H9 (cell line): ENCODE measurements at regions not wholly inside any gene's neighbourhood (a gene's known extent, or its start where the extent isn't known, plus 50 kb on each side); places are given as distances from the start of the nearest gene placed in this dataset.

Source experiments
- DNase-seq: peaks from one replicate; pipeline ENCODE4 v3.0.0-alpha.2; 2017
- H2AFZ ChIP-seq: one replicate; pipeline ENCODE4 v1.6.1; 2013; ENCODE audit warnings: mild to moderate bottlenecking, low read length, control low read depth, moderate library complexity
- H2AK5ac ChIP-seq: 2 replicates; pipeline ENCODE4 v1.6.1; 2013; ENCODE audit warnings: low read length, control low read depth, mixed read lengths; ENCODE audit not compliant: insufficient read length
- H2BK120ac ChIP-seq: one replicate; pipeline ENCODE4 v1.6.1; 2013; ENCODE audit warnings: low read depth, mild to moderate bottlenecking, low read length, control low read depth, inconsistent platforms; ENCODE audit not compliant: poor library complexity, severe bottlenecking
- H2BK12ac ChIP-seq: 2 replicates; pipeline ENCODE4 v1.6.1; 2013; ENCODE audit warnings: low read length, control low read depth, mixed read lengths, low read depth; ENCODE audit not compliant: insufficient read length
- H2BK15ac ChIP-seq: 2 replicates; pipeline ENCODE4 v1.6.1; 2013; ENCODE audit warnings: low read depth, low read length, control low read depth
- H2BK20ac ChIP-seq: one replicate; pipeline ENCODE4 v1.6.1; 2013; ENCODE audit warnings: low read depth, mild to moderate bottlenecking, low read length, control low read depth, inconsistent platforms; ENCODE audit not compliant: poor library complexity, severe bottlenecking
- H2BK5ac ChIP-seq: 2 replicates; pipeline ENCODE4 v1.6.1; 2013; ENCODE audit warnings: low read length, control low read depth, mixed read lengths; ENCODE audit not compliant: insufficient read length
- H3K14ac ChIP-seq: 2 replicates; pipeline ENCODE4 v1.6.1; 2013; ENCODE audit warnings: low read length, control low read depth; ENCODE audit not compliant: insufficient read depth
- H3K18ac ChIP-seq: 2 replicates; pipeline ENCODE4 v1.6.1; 2013; ENCODE audit warnings: low read depth, mild to moderate bottlenecking, mixed read lengths, low read length, control low read depth; ENCODE audit not compliant: insufficient read length
- H3K23ac ChIP-seq: 2 replicates; pipeline ENCODE4 v1.6.1; 2013; ENCODE audit warnings: low read length, control low read depth, mixed read lengths, low read depth; ENCODE audit not compliant: insufficient read length
- H3K23me2 ChIP-seq: 2 replicates; pipeline ENCODE4 v1.6.1; 2013; ENCODE audit warnings: low read depth, mild to moderate bottlenecking, mixed read lengths, low read length, control low read depth; ENCODE audit not compliant: insufficient read length, poor library complexity, severe bottlenecking
- H3K27ac ChIP-seq: 2 replicates; pipeline ENCODE4 v1.5.1; 2013; ENCODE audit warnings: low read length, control low read depth, mixed read lengths, low read depth; ENCODE audit not compliant: insufficient read length
- H3K27me3 ChIP-seq: 2 replicates; pipeline ENCODE4 v1.6.1; 2013; ENCODE audit warnings: low read length, control low read depth, inconsistent platforms; ENCODE audit not compliant: insufficient read depth
- H3K4ac ChIP-seq: 2 replicates; pipeline ENCODE4 v1.6.1; 2013; ENCODE audit warnings: low read depth, mild to moderate bottlenecking, control low read depth, inconsistent platforms, low read length, moderate library complexity
- H3K4me1 ChIP-seq: 2 replicates; pipeline ENCODE4 v1.6.1; 2013; ENCODE audit warnings: low read length, control low read depth, inconsistent platforms; ENCODE audit not compliant: insufficient read depth
- H3K4me2 ChIP-seq: 2 replicates; pipeline ENCODE4 v1.6.1; 2013; ENCODE audit warnings: low read length, control low read depth, mixed read lengths; ENCODE audit not compliant: insufficient read length, insufficient read depth
- H3K56ac ChIP-seq: 2 replicates; pipeline ENCODE4 v1.6.1; 2013; ENCODE audit warnings: low read depth, mild to moderate bottlenecking, mixed read lengths, low read length, control low read depth; ENCODE audit not compliant: insufficient read length
- H3K79me1 ChIP-seq: 2 replicates; pipeline ENCODE4 v1.6.1; 2013; ENCODE audit warnings: low read depth, mild to moderate bottlenecking, moderate library complexity, low read length, control low read depth, inconsistent platforms; ENCODE audit not compliant: insufficient read depth, poor library complexity, severe bottlenecking
- H3K79me2 ChIP-seq: 2 replicates; pipeline ENCODE4 v1.6.1; 2013; ENCODE audit warnings: low read length, control low read depth, inconsistent platforms; ENCODE audit not compliant: insufficient read depth
- H3K9ac ChIP-seq: 2 replicates; pipeline ENCODE4 v1.6.1; 2013; ENCODE audit warnings: low read length, control low read depth, mixed read lengths; ENCODE audit not compliant: insufficient read length; ENCODE audit errors: extremely low read depth
- H3K9me3 ChIP-seq: one replicate; pipeline ENCODE4 v1.6.1; 2013; ENCODE audit warnings: low read depth, low read length, inconsistent platforms; ENCODE audit not compliant: control insufficient read depth
- H3T11ph ChIP-seq: one replicate; pipeline ENCODE4 v1.6.1; 2013; ENCODE audit warnings: mild to moderate bottlenecking, low read length, control low read depth, inconsistent platforms
- H4K20me1 ChIP-seq: one replicate; pipeline ENCODE4 v1.6.1; 2013; ENCODE audit not compliant: control insufficient read depth, insufficient read length, insufficient read depth
- H4K5ac ChIP-seq: 2 replicates; pipeline ENCODE4 v1.6.1; 2013; ENCODE audit warnings: low read depth, mild to moderate bottlenecking, mixed read lengths, low read length, control low read depth; ENCODE audit not compliant: insufficient read length
- H4K8ac ChIP-seq: replicated peaks from 2 replicates; pipeline ENCODE4 v1.6.1; 2013; ENCODE audit warnings: low read length, control low read depth, mixed read lengths, low read depth; ENCODE audit not compliant: insufficient read length
- H4K91ac ChIP-seq: 2 replicates; pipeline ENCODE4 v1.6.1; 2013; ENCODE audit warnings: low read depth, mild to moderate bottlenecking, moderate library complexity, mixed read lengths, low read length, control low read depth; ENCODE audit not compliant: insufficient read length
- H3K27ac Mint-ChIP-seq, 3 experiments: 2 replicates in 2 of 3; 3 replicates in 1 of 3; pipeline ENCODE4 v1.8.0; 2020 to 2021; ENCODE audit warnings: mixed read lengths in 3 of 3, mild to moderate bottlenecking in 1 of 3, moderate library complexity in 1 of 3
- H3K27me3 Mint-ChIP-seq: 2 replicates; pipeline ENCODE4 v1.8.0; 2021; ENCODE audit warnings: low read depth, mild to moderate bottlenecking, moderate library complexity, mixed read lengths
- H3K36me3 Mint-ChIP-seq, 3 experiments: 2 replicates in 2 of 3; 3 replicates in 1 of 3; pipeline ENCODE4 v1.8.0; 2020 to 2021; ENCODE audit warnings: low read depth in 3 of 3, mixed read lengths in 3 of 3; ENCODE audit not compliant: insufficient read depth in 1 of 3
- H3K4me1 Mint-ChIP-seq, 2 experiments: 2 replicates each; pipeline ENCODE4 v1.8.0; 2020; ENCODE audit warnings: mixed read lengths in 2 of 2
- H3K4me3 Mint-ChIP-seq, 2 experiments: 2 replicates in 1 of 2; 3 replicates in 1 of 2; pipeline ENCODE4 v1.8.0; 2020 to 2021; ENCODE audit warnings: mild to moderate bottlenecking in 2 of 2, mixed read lengths in 2 of 2, moderate library complexity in 1 of 2
- H3K9me3 Mint-ChIP-seq, 2 experiments: 2 replicates in 1 of 2; 3 replicates in 1 of 2; pipeline ENCODE4 v1.8.0; 2020; ENCODE audit warnings: mild to moderate bottlenecking in 2 of 2, mixed read lengths in 2 of 2, moderate library complexity in 1 of 2
- WGBS: extraction: QIAGEN DNeasy Blood & Tissue Kit; methylation state at CpG from one replicate; pipeline ENCODE4 v1.1.7; 2013; ENCODE audit warnings: missing lambda C conversion rate, low lambda C conversion rate, mixed read lengths; ENCODE audit not compliant: insufficient read length; ENCODE audit errors: extremely low coverage; 5-methylcytosine and 5-hydroxymethylcytosine counted together
- TF ChIP-seq, protein P1 (sequence below): fragments of 200-600 bp; sonication (generic); conservative IDR thresholded peaks from 3 replicates; pipeline ENCODE4 v1.8.0; 2021; ENCODE audit warnings: antibody characterized with exemption, mild to moderate bottlenecking

DNA sequence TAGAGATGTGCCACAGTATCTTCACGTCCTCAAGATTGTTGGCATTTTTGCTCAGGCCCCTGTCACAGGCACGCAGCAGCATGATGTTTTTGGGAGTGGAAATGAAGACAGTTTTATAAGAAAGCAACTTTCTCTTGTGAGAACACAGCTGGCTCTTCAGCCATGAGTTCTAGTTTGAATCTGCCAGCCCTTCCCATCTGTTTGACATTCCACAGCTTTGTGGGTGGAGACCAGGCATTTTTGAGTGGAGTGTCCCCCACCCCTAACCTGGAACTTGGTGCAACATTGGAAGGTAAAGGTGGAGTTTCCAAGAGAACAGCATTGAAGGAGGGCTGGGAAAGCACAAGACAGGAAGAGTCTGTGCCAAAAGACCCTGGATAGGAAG, 253.1 kb upstream of the IGFBP3 start:
- H3K23ac ChIP-seq = no peak overlapping the region
- H3K27me3 ChIP-seq = no peaks in the 10 kb centered on the region
- H2AK5ac ChIP-seq = no peak overlapping the region
- no peak overlapping the region for H4K8ac ChIP-seq
- H3K27ac ChIP-seq = no peak overlapping the region
- Mint-ChIP-seq H3K27me3 (no peaks in the 10 kb centered on the region), H3K9me3 (no peaks in the 10 kb centered on the region; a peak in 1 of 5 replicates), H3K4me3 (no peak overlapping the region), H3K27ac (0 out of 7 replicates have a peak overlapping the region, but pooled peaks of 1 of the 3 experiments have one; percentile 23), H3K4me1 (peaks cover 5 to 10% of the 10 kb centered on the region in 2 experiments; a peak in 3 of 4 replicates), H3K36me3 (no peaks in the 10 kb centered on the region)
- no peaks in the 10 kb centered on the region for H3K9me3 ChIP-seq
- H3K9ac ChIP-seq = no peak overlapping the region
- no peak for DNase-seq
- no peaks in the 10 kb centered on the region for H3K79me1 ChIP-seq
- H3K4me1 ChIP-seq = no peaks in the 10 kb centered on the region; the same call in 1 of the 2 replicates
- no peak overlapping the region for H4K5ac ChIP-seq
- H2BK20ac ChIP-seq = no peak overlapping the region
- H4K20me1 ChIP-seq = no peaks in the 10 kb centered on the region
- no peak overlapping the region for H3K4me2 ChIP-seq
- no peak overlapping the region for H4K91ac ChIP-seq
- no peak overlapping the region for H3T11ph ChIP-seq
- H3K14ac ChIP-seq = no peak overlapping the region
- no CpG with 5 or more reads among the region's 2 CpGs for WGBS
- no peak overlapping the region for H2AFZ ChIP-seq
- H3K56ac ChIP-seq = no peak overlapping the region
- no peak overlapping the region for H2BK12ac ChIP-seq
- no peak overlapping the region for H2BK5ac ChIP-seq
- no peaks in the 10 kb centered on the region for H3K79me2 ChIP-seq
- H3K18ac ChIP-seq = no peak overlapping the region
- no peak overlapping the region for H2BK15ac ChIP-seq
- H2BK120ac ChIP-seq = no peak overlapping the region
- H3K4ac ChIP-seq = no peak overlapping the region
- TF ChIP-seq, protein P1, sequence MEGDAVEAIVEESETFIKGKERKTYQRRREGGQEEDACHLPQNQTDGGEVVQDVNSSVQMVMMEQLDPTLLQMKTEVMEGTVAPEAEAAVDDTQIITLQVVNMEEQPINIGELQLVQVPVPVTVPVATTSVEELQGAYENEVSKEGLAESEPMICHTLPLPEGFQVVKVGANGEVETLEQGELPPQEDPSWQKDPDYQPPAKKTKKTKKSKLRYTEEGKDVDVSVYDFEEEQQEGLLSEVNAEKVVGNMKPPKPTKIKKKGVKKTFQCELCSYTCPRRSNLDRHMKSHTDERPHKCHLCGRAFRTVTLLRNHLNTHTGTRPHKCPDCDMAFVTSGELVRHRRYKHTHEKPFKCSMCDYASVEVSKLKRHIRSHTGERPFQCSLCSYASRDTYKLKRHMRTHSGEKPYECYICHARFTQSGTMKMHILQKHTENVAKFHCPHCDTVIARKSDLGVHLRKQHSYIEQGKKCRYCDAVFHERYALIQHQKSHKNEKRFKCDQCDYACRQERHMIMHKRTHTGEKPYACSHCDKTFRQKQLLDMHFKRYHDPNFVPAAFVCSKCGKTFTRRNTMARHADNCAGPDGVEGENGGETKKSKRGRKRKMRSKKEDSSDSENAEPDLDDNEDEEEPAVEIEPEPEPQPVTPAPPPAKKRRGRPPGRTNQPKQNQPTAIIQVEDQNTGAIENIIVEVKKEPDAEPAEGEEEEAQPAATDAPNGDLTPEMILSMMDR = no peak
- no peaks in the 10 kb centered on the region for H3K23me2 ChIP-seq
